ENCODE measurements at regions not wholly inside any gene's neighbourhood (a gene's known extent, or its start where the extent isn't known, plus 50 kb on each side); places are given as distances from the start of the nearest gene placed in this dataset.

- TF ChIP-seq USF1 (IDR thresholded peaks at IDR 0.05) (no peak), FOXM1 (IDR thresholded peaks at IDR 0.05; ENCODE audit: borderline replicate concordance, low read depth) (no peak), EGR1 (IDR thresholded peaks at IDR 0.05) (no peak), ZBTB7A (IDR thresholded peaks at IDR 0.05; ENCODE audit: low read depth) (no peak), CREB1 (IDR thresholded peaks at IDR 0.05; ENCODE audit: low read depth) (no peak), REST (IDR thresholded peaks at IDR 0.05; ENCODE audit: low read depth) (no peak), RAD21 (IDR thresholded peaks at IDR 0.05; ENCODE audit: low read depth) (no peak), YY1 (IDR thresholded peaks at IDR 0.05; ENCODE audit: low read depth) (no peak)
These were observed 1329.0 kb upstream of the CELF2 start for GRCh38 chr10:9688711-9689110.

- TF ChIP-seq EGR1 (IDR thresholded peaks at IDR 0.05) (no peak), MAX (IDR thresholded peaks at IDR 0.05) (no peak), USF1 (IDR thresholded peaks at IDR 0.05) (no peak), TCF12 (IDR thresholded peaks at IDR 0.05; ENCODE audit: low read depth) (no peak), YY1 (IDR thresholded peaks at IDR 0.05; ENCODE audit: low read depth) (no peak), TAF1 (IDR thresholded peaks at IDR 0.05; ENCODE audit: low read depth) (no peak)
These were observed 1310.5 kb upstream of the CELF2 start for GRCh38 chr10:9707216-9707615.

- TF ChIP-seq USF1 (IDR thresholded peaks at IDR 0.05) (no peak), EGR1 (IDR thresholded peaks at IDR 0.05) (no peak), FOXM1 (IDR thresholded peaks at IDR 0.05; ENCODE audit: borderline replicate concordance, low read depth) (no peak), TEAD4 (IDR thresholded peaks at IDR 0.05) (no peak), ZBTB7A (IDR thresholded peaks at IDR 0.05; ENCODE audit: low read depth) (no peak), RAD21 (IDR thresholded peaks at IDR 0.05; ENCODE audit: low read depth) (no peak), EP300 (IDR thresholded peaks at IDR 0.05; ENCODE audit: borderline replicate concordance) (no peak), CEBPB (IDR thresholded peaks at IDR 0.05) (no peak), TAF1 (IDR thresholded peaks at IDR 0.05; ENCODE audit: low read depth) (no peak), CREB1 (IDR thresholded peaks at IDR 0.05; ENCODE audit: low read depth) (no peak), NFIC (IDR thresholded peaks at IDR 0.05) (no peak), YY1 (IDR thresholded peaks at IDR 0.05; ENCODE audit: low read depth) (no peak), TCF12 (IDR thresholded peaks at IDR 0.05; ENCODE audit: low read depth) (no peak), REST (IDR thresholded peaks at IDR 0.05; ENCODE audit: low read depth) (no peak), MAX (IDR thresholded peaks at IDR 0.05) (no peak)
These were observed 1307.8 kb upstream of the CELF2 start for GRCh38 chr10:9709849-9710248.

- TF ChIP-seq YY1 (IDR thresholded peaks at IDR 0.05; ENCODE audit: low read depth) (no peak), MAX (IDR thresholded peaks at IDR 0.05) (no peak), RAD21 (IDR thresholded peaks at IDR 0.05; ENCODE audit: low read depth) (no peak), ZBTB7A (IDR thresholded peaks at IDR 0.05; ENCODE audit: low read depth) (no peak), TAF1 (IDR thresholded peaks at IDR 0.05; ENCODE audit: low read depth) (no peak), CREB1 (IDR thresholded peaks at IDR 0.05; ENCODE audit: low read depth) (no peak), EP300 (IDR thresholded peaks at IDR 0.05; ENCODE audit: borderline replicate concordance) (no peak), EGR1 (IDR thresholded peaks at IDR 0.05) (no peak), USF1 (IDR thresholded peaks at IDR 0.05) (no peak), TEAD4 (IDR thresholded peaks at IDR 0.05) (no peak), CEBPB (IDR thresholded peaks at IDR 0.05) (no peak), REST (IDR thresholded peaks at IDR 0.05; ENCODE audit: low read depth) (no peak), FOXM1 (IDR thresholded peaks at IDR 0.05; ENCODE audit: borderline replicate concordance, low read depth) (no peak), NFIC (IDR thresholded peaks at IDR 0.05) (no peak), TCF12 (IDR thresholded peaks at IDR 0.05; ENCODE audit: low read depth) (no peak)
These were observed 1305.3 kb upstream of the CELF2 start for GRCh38 chr10:9712393-9712792.
